H1 (cell line): ENCODE measurements at regions not wholly inside any gene's neighbourhood (a gene's known extent, or its start where the extent isn't known, plus 50 kb on each side); places are given as distances from the start of the nearest gene placed in this dataset.

Experiments used
- CTCF ChIA-PET: fragments of 300-600 bp; sonication (Branson Sonifier 250); formaldehyde crosslinking; loops from one replicate; lab custom pipeline; 2021; ENCODE audit not compliant: partially characterized antibody; lab: Charles Lee
- POLR2A ChIA-PET: fragments of 300-600 bp; sonication (Branson Sonifier 250); formaldehyde crosslinking; loops from one replicate; lab custom pipeline; 2021; ENCODE audit warnings: inconsistent platforms; ENCODE audit not compliant: partially characterized antibody; lab: Charles Lee
- DNase-seq, 2 experiments: peaks; one replicate each; pipeline versions ENCODE4 v3.0.0 to v3.0.0-alpha.2; 2010 to 2022; ENCODE audit warnings: low spot score in 2 of 2, low read depth in 1 of 2, mixed read lengths in 1 of 2
- FAIRE-seq: peaks from 2 replicates; lab custom pipeline; 2011; peaks lifted over from hg19 to GRCh38; lab: Jason Lieb, UNC
- H2AFZ ChIP-seq: 2 replicates; pipeline ENCODE4 v1.8.1; 2012; ENCODE audit warnings: low read length, inconsistent platforms
- H2AK5ac ChIP-seq: 2 replicates; pipeline ENCODE4 v1.6.1; 2013; ENCODE audit warnings: low read depth, low read length
- H2BK120ac ChIP-seq: replicated peaks from 2 replicates; pipeline ENCODE3; 2013; ENCODE audit warnings: low read depth, low read length, inconsistent platforms
- H2BK12ac ChIP-seq: 2 replicates; pipeline ENCODE4 v1.6.1; 2013; ENCODE audit warnings: low read depth, low read length
- H2BK15ac ChIP-seq: 2 replicates; pipeline ENCODE4 v1.6.1; 2013; ENCODE audit warnings: low read length
- H2BK20ac ChIP-seq: 2 replicates; pipeline ENCODE4 v1.6.1; 2013; ENCODE audit warnings: low read length
- H2BK5ac ChIP-seq: 2 replicates; pipeline ENCODE4 v1.6.1; 2013; ENCODE audit warnings: low read depth, low read length
- H3K14ac ChIP-seq: 2 replicates; pipeline ENCODE4 v1.6.1; 2013; ENCODE audit warnings: inconsistent platforms; ENCODE audit not compliant: insufficient read length
- H3K18ac ChIP-seq: 2 replicates; pipeline ENCODE4 v1.6.1; 2013; ENCODE audit warnings: low read length; ENCODE audit errors: extremely low read depth
- H3K23ac ChIP-seq: 2 replicates; pipeline ENCODE4 v1.6.1; 2013; ENCODE audit warnings: inconsistent platforms; ENCODE audit not compliant: insufficient read length
- H3K23me2 ChIP-seq: 2 replicates; pipeline ENCODE4 v1.6.1; 2013; ENCODE audit warnings: low read depth, low read length
- H3K27ac ChIP-seq: 2 replicates; pipeline ENCODE4 v1.6.1; 2011; ENCODE audit warnings: low read depth, low read length, inconsistent platforms
- H3K27me3 ChIP-seq, 4 experiments: replicated peaks in 1 of 4; 1 replicate in 1 of 4; 2 replicates in 3 of 4; pipeline versions ENCODE4 v1.6.1 to v1.8.1; 2011 to 2013; ENCODE audit warnings: low read length in 3 of 4, mild to moderate bottlenecking in 3 of 4, inconsistent platforms in 2 of 4, mixed read lengths in 2 of 4, moderate library complexity in 1 of 4; ENCODE audit not compliant: control insufficient read depth in 3 of 4, insufficient read depth in 3 of 4; ENCODE audit errors: extremely low read depth in 1 of 4
- H3K36me3 ChIP-seq, 4 experiments: 2 replicates each; pipeline versions ENCODE4 v1.6.1 to v1.8.1; 2011 to 2013; ENCODE audit warnings: mild to moderate bottlenecking in 4 of 4, low read length in 3 of 4, moderate library complexity in 2 of 4, control low read depth in 1 of 4, inconsistent platforms in 1 of 4; ENCODE audit not compliant: insufficient read depth in 4 of 4, control insufficient read depth in 2 of 4
- H3K4ac ChIP-seq: replicated peaks from 2 replicates; pipeline ENCODE3; 2013; ENCODE audit warnings: low read length, low read depth, mixed read lengths, inconsistent platforms; ENCODE audit not compliant: insufficient read length
- H3K4me1 ChIP-seq, 4 experiments: replicated peaks in 1 of 4; 1 replicate in 1 of 4; 2 replicates in 3 of 4; pipeline versions ENCODE4 v1.6.1 to v1.8.1; 2011 to 2013; ENCODE audit warnings: low read length in 3 of 4, inconsistent platforms in 2 of 4, mixed read lengths in 1 of 4; ENCODE audit not compliant: insufficient read depth in 4 of 4, control insufficient read depth in 3 of 4
- H3K4me2 ChIP-seq, 2 experiments: 2 replicates each; pipeline versions ENCODE4 v1.6.1 to v1.8.1; 2011 to 2013; ENCODE audit warnings: low read depth in 2 of 2, low read length in 2 of 2, control low read depth in 1 of 2, inconsistent platforms in 1 of 2, mild to moderate bottlenecking in 1 of 2; ENCODE audit not compliant: insufficient read depth in 1 of 2
- H3K4me3 ChIP-seq, 4 experiments: fragments of 200-600, 300-600 bp in 1 of 4; sonication (generic), shearing (Covaris generic), sonication (Bioruptor Twin) in 1 of 4; 2 replicates each; pipeline versions ENCODE4 v1.5.1 to v1.8.1; 2011 to 2016; ENCODE audit warnings: low read length in 4 of 4, low read depth in 3 of 4, control low read depth in 2 of 4, inconsistent platforms in 2 of 4, mild to moderate bottlenecking in 2 of 4, mixed read lengths in 1 of 4, moderate library complexity in 1 of 4; ENCODE audit not compliant: insufficient read depth in 2 of 4; ENCODE audit errors: extremely low read depth in 1 of 4
- H3K56ac ChIP-seq: replicated peaks from 2 replicates; pipeline ENCODE3; 2013; ENCODE audit warnings: low read depth, mild to moderate bottlenecking, mixed read lengths, low read length, inconsistent platforms; ENCODE audit not compliant: insufficient read length
- H3K79me1 ChIP-seq: 2 replicates; pipeline ENCODE4 v1.6.1; 2013; ENCODE audit warnings: low read depth, low read length, control low read depth
- H3K79me2 ChIP-seq, 2 experiments: 2 replicates each; pipeline versions ENCODE4 v1.6.1 to v1.8.1; 2012 to 2013; ENCODE audit warnings: low read length in 2 of 2, mild to moderate bottlenecking in 2 of 2, inconsistent platforms in 1 of 2; ENCODE audit not compliant: insufficient read depth in 2 of 2, control insufficient read depth in 1 of 2
- H3K9ac ChIP-seq, 4 experiments: replicated peaks in 1 of 4; 1 replicate in 1 of 4; 2 replicates in 3 of 4; pipeline versions ENCODE4 v1.6.1 to v1.8.1; 2011 to 2013; ENCODE audit warnings: low read depth in 3 of 4, low read length in 3 of 4, control low read depth in 2 of 4, mild to moderate bottlenecking in 2 of 4, moderate library complexity in 2 of 4, inconsistent platforms in 1 of 4; ENCODE audit errors: extremely low read depth in 1 of 4
- H3K9me3 ChIP-seq, 2 experiments: 2 replicates each; pipeline versions ENCODE4 v1.6.1 to v1.8.1; 2012 to 2013; ENCODE audit warnings: mild to moderate bottlenecking in 2 of 2, moderate library complexity in 2 of 2, control low read depth in 1 of 2, inconsistent platforms in 1 of 2, low read depth in 1 of 2, low read length in 1 of 2, mixed read lengths in 1 of 2; ENCODE audit not compliant: insufficient read depth in 2 of 2
- H4K20me1 ChIP-seq, 2 experiments: replicated peaks in 1 of 2; 2 replicates each; pipeline versions ENCODE3 to v1.8.1; 2011 to 2013; ENCODE audit warnings: inconsistent platforms in 2 of 2, low read length in 2 of 2, mild to moderate bottlenecking in 1 of 2; ENCODE audit not compliant: insufficient read depth in 2 of 2, control insufficient read depth in 1 of 2
- H4K5ac ChIP-seq: 2 replicates; pipeline ENCODE4 v1.6.1; 2013; ENCODE audit warnings: low read length, low read depth, mixed read lengths, inconsistent platforms; ENCODE audit not compliant: insufficient read length
- H4K8ac ChIP-seq: 2 replicates; pipeline ENCODE4 v1.8.0; 2013; ENCODE audit warnings: mild to moderate bottlenecking, moderate library complexity, low read length, inconsistent platforms; ENCODE audit not compliant: insufficient read depth; ENCODE audit errors: extremely low read depth
- H4K91ac ChIP-seq: replicated peaks from 2 replicates; pipeline ENCODE3; 2013; ENCODE audit warnings: low read length, mixed read lengths, inconsistent platforms; ENCODE audit not compliant: insufficient read length
- BACH1 ChIP-seq: IDR thresholded peaks from 2 replicates; pipeline ENCODE4 v1.6.1; 2012; ENCODE audit warnings: low read length, improper control_type of control experiment
- BRCA1 ChIP-seq: IDR thresholded peaks from 2 replicates; pipeline ENCODE4 v1.6.1; 2012; ENCODE audit warnings: low read depth, low read length, improper control_type of control experiment
- CBX5 ChIP-seq: fragments of 300-800, 300-1000 bp; sonication (generic); IDR thresholded peaks from 2 replicates; pipeline ENCODE4 v1.7.1; 2016; ENCODE audit warnings: antibody characterized with exemption, low read length, low read depth
- CBX8 ChIP-seq: fragments of 300-800, 300-1000 bp; sonication (generic); IDR thresholded peaks from 2 replicates; pipeline ENCODE4 v1.7.1; 2016; ENCODE audit warnings: low read depth, low read length, borderline replicate concordance
- CTCF ChIP-seq, 3 experiments: IDR thresholded peaks; 1 replicate in 2 of 3; 2 replicates in 1 of 3; pipeline versions ENCODE4 v1.5.1 to v1.6.1; 2011; ENCODE audit warnings: low read length in 3 of 3, mild to moderate bottlenecking in 3 of 3, inconsistent platforms in 2 of 3, low read depth in 1 of 3, moderate library complexity in 1 of 3; ENCODE audit not compliant: insufficient read depth in 1 of 3; ENCODE audit errors: control extremely low read depth in 1 of 3
- RNF2 ChIP-seq: fragments of 200-900, 300-1000 bp; sonication (generic); IDR thresholded peaks from 2 replicates; pipeline ENCODE4 v1.7.1; 2016; ENCODE audit warnings: borderline replicate concordance, low read depth, mild to moderate bottlenecking, antibody characterized with exemption, low read length; ENCODE audit not compliant: poor library complexity, severe bottlenecking; ENCODE audit errors: missing control alignments
- SAP30 ChIP-seq: fragments of 300-600 bp; sonication (generic); IDR thresholded peaks from 2 replicates; pipeline ENCODE4 v1.7.1; 2012; ENCODE audit warnings: low read length, moderate library complexity, mild to moderate bottlenecking, inconsistent platforms; ENCODE audit not compliant: insufficient read depth, insufficient replicate concordance
- WGBS, 2 experiments: shearing (Covaris generic) in 1 of 2; methylation state at CpG; one replicate each; pipeline versions ENCODE4 v1.1.6 to v1.1.7; 2013 to 2015; ENCODE audit warnings: low lambda C conversion rate in 2 of 2, mixed read lengths in 2 of 2, inconsistent platforms in 1 of 2, low coverage in 1 of 2, missing lambda C conversion rate in 1 of 2; ENCODE audit not compliant: insufficient replicate concordance in 2 of 2, insufficient coverage in 1 of 2, insufficient read length in 1 of 2; ENCODE audit errors: extremely low coverage in 1 of 2, missing lambda C conversion rate in 1 of 2; 5-methylcytosine and 5-hydroxymethylcytosine counted together

DNA sequence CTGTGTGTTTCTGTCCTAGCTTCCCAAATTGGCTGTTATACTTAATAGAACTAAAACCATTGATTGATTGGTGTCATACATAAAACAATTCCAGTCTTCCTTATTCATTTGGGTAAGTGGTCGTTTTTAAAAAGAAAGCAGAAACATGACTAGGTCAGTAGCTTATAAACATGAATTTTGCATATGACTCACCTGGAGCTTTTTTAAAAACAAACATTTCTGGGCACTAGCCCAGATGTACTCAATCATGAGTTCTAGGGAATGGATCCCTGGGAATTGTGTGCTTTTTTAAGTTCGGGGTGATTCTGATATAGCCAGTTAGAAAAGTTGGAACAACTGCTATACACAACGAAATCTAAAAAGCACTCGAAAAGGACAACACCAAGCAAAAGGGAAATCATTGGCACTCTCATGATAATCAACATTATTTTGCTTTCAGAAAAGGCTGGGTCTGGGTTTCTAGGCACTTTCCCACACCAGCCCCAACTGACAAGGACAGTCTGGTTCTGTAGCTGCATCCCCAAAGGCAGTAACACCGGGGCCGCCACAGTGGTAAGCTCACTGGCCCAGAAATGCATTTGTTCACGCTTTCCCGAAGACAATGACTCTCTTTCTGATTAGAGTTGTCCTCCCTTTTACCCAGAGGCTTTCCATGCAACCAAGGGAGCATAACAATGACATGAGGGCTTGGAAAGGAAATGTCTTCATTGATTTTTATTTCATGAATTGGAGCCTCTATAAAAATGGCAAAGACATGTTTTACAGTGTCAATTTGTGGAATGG is 664.9 kb upstream of the WWC1 start:
- Histone ChIP-seq H3K4me2 (no peak overlapping the region), H4K20me1 (no peaks in the 10 kb centered on the region), H3K4ac (no peak overlapping the region), H3K27me3 (peaks cover 0 to 1% (median 0%) of the 10 kb centered on the region in 4 experiments; a peak in 1 of 7 replicates), H3K23ac (no peak overlapping the region), H3K9ac (no peak overlapping the region), H2BK5ac (no peak overlapping the region), H3K18ac (no peak overlapping the region), H3K4me1 (peaks cover 0 to 4% (median 1%) of the 10 kb centered on the region in 4 experiments; a peak in 3 of 7 replicates), H3K9me3 (no peaks in the 10 kb centered on the region), H3K36me3 (no peaks in the 10 kb centered on the region), H4K8ac (no peak overlapping the region), H3K14ac (no peak overlapping the region), H4K5ac (no peak overlapping the region), H3K4me3 (no peak overlapping the region), H2BK12ac (no peak overlapping the region), H2AFZ (no peak overlapping the region), H2BK20ac (no peak overlapping the region), H3K27ac (no peak overlapping the region), H2AK5ac (no peak overlapping the region), H3K23me2 (no peaks in the 10 kb centered on the region), H3K79me2 (no peaks in the 10 kb centered on the region), H2BK15ac (no peak overlapping the region), H3K79me1 (no peaks in the 10 kb centered on the region), H3K56ac (no peak overlapping the region), H4K91ac (no peak overlapping the region), H2BK120ac (no peak overlapping the region)
- FAIRE-seq (no peak), DNase-seq (no peak)
- ChIA-PET CTCF (interaction anchor here (0.6 kb wide), 1 partner anchor 37 kb away, joined by 3 read pairs; no protein-coding TSS in a partner anchor), POLR2A (no interaction called here)
- 85% methylated on average over 8 of the region's 8 CpGs; no CpG with 5 or more reads in 1 of the 2 experiments for WGBS, 2 experiments
- no peak for TF ChIP-seq CBX5
- no peak for TF ChIP-seq SAP30
- TF ChIP-seq BACH1: no peak
- no peak for TF ChIP-seq CTCF (IDR thresholded peaks at IDR 0.05; ENCODE audit: control extremely low read depth in 1 of 3, insufficient read depth in 1 of 3, low read depth in 1 of 3, low read length in 3 of 3)
- no peak for TF ChIP-seq CBX8
- TF ChIP-seq BRCA1: no peak
- no peak for TF ChIP-seq RNF2
